ENCODE measurements at regions not wholly inside any gene's neighbourhood (a gene's known extent, or its start where the extent isn't known, plus 50 kb on each side); places are given as distances from the start of the nearest gene placed in this dataset.

DNA sequence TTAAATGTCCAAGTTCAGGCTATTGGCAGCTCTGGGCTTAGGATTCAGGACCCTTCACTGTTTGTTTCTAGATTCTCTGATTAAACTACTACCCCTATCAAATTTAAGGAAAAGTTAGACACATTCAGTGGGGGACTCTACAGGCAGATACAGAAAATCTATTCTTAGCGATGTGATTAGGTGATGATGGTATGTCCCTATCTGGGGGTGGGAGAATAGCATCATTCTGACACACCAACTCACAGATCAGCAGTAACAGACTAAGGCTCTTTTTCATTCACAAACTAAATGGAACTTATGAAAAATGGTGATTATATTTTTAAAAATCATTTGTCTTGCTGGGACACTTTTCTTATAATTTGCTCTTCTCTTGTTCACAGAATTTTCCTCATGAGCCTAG is 232.9 kb upstream of the CDH2 start:
- TF ChIP-seq, protein P1, sequence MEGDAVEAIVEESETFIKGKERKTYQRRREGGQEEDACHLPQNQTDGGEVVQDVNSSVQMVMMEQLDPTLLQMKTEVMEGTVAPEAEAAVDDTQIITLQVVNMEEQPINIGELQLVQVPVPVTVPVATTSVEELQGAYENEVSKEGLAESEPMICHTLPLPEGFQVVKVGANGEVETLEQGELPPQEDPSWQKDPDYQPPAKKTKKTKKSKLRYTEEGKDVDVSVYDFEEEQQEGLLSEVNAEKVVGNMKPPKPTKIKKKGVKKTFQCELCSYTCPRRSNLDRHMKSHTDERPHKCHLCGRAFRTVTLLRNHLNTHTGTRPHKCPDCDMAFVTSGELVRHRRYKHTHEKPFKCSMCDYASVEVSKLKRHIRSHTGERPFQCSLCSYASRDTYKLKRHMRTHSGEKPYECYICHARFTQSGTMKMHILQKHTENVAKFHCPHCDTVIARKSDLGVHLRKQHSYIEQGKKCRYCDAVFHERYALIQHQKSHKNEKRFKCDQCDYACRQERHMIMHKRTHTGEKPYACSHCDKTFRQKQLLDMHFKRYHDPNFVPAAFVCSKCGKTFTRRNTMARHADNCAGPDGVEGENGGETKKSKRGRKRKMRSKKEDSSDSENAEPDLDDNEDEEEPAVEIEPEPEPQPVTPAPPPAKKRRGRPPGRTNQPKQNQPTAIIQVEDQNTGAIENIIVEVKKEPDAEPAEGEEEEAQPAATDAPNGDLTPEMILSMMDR (IDR thresholded peaks at IDR 0.05), result no peak
- TF ChIP-seq POLR2AphosphoS5 (IDR thresholded peaks at IDR 0.05; ENCODE audit: low read depth, low read length) (no peak), TCF7L2 (IDR thresholded peaks at IDR 0.05; ENCODE audit: low read depth, low read length) (no peak)

All from Panc1 (cell line).